ENCODE measurements at regions not wholly inside any gene's neighbourhood (a gene's known extent, or its start where the extent isn't known, plus 50 kb on each side); places are given as distances from the start of the nearest gene placed in this dataset.

DNA sequence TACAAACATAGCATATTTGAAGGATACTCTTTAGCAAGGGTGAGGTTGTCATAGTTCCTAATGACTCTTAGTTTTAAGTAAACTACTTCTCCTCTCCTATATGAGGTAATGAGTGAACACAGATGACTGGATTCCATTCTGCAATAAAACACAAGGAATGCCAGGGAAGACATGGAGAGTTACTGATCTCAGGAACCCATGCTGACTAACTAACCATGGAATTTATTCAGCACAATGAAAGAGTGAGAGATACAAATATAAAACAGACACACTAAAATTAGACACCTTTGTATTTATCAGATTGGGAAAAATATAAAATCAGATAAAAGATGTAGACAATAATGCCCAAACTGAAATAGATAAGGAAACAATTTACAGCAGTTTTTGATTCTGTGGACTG is 1525.9 kb upstream of the SLC10A2 start:
- H3K4me1 ChIP-seq (replicated peaks in 1 of 2), result no peaks in the 10 kb centered on the region
- H3K27ac ChIP-seq, result no peak overlapping the region
- H3K36me3 ChIP-seq (replicated peaks in 1 of 2), result no peaks in the 10 kb centered on the region
- intact Hi-C loops (cut with DNase I), result no loop called here
- no peak for DNase-seq
- TF ChIP-seq, protein P1, sequence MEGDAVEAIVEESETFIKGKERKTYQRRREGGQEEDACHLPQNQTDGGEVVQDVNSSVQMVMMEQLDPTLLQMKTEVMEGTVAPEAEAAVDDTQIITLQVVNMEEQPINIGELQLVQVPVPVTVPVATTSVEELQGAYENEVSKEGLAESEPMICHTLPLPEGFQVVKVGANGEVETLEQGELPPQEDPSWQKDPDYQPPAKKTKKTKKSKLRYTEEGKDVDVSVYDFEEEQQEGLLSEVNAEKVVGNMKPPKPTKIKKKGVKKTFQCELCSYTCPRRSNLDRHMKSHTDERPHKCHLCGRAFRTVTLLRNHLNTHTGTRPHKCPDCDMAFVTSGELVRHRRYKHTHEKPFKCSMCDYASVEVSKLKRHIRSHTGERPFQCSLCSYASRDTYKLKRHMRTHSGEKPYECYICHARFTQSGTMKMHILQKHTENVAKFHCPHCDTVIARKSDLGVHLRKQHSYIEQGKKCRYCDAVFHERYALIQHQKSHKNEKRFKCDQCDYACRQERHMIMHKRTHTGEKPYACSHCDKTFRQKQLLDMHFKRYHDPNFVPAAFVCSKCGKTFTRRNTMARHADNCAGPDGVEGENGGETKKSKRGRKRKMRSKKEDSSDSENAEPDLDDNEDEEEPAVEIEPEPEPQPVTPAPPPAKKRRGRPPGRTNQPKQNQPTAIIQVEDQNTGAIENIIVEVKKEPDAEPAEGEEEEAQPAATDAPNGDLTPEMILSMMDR (IDR thresholded peaks at IDR 0.05), result no peak
- no peak for TF ChIP-seq POLR2A (IDR thresholded peaks at IDR 0.05)
- no peak overlapping the region for H3K4me3 ChIP-seq
- H3K27me3 ChIP-seq, result no peaks in the 10 kb centered on the region
- no peaks in the 10 kb centered on the region for H3K9me3 ChIP-seq (replicated peaks in 1 of 3)

DNA sequence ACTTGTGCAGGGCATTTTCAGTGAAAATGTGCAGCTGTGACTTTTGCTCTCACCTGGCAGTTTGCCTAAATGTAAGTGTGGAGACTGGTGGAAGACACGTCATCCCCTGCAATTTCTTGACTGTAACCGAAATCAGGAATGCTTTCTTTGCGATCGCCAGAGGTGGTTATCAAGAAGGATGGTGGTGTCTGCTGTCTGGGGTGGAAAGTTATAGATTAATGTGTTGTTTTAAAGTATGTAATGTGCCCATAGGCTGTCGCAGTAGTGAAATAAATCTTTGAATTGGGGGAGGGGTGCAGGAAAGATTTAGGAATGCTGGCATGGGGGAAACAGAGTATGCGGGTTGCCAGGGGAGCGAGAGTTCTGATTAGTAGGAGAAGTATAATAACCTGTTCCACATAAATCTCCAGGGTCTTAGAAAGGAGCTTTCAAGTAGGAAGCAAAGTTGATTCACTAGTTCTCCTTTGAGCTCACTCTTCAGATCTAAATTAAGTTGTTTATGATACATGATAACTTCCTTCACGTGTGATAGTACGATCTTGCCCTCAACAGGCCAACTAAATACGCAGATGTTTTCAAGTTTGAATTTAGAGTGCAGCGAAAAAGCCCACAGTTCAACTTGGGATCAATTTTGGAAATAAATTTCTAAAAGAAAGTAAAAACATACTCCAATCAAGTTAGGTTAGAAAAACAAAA is 1520.0 kb upstream of the SLC10A2 start:
- TF ChIP-seq POLR2A (IDR thresholded peaks at IDR 0.05), result no peak
- TF ChIP-seq, protein P1 (IDR thresholded peaks at IDR 0.05), result no peak
- no peak overlapping the region for H3K27ac ChIP-seq
- WGBS, 4 donors, result 71 to 76% (median 74%) methylated on average over 11 of the region's 11 CpGs
- H3K4me3 ChIP-seq, result no peak overlapping the region
- H3K9me3 ChIP-seq (replicated peaks in 1 of 3), result no peaks in the 10 kb centered on the region
- intact Hi-C loops (cut with DNase I), result no loop called here
- DNase-seq, result no peak
- H3K27me3 ChIP-seq, result no peaks in the 10 kb centered on the region
- no peaks in the 10 kb centered on the region for H3K36me3 ChIP-seq (replicated peaks in 1 of 2)
- no peaks in the 10 kb centered on the region for H3K4me1 ChIP-seq (replicated peaks in 1 of 2)

DNA sequence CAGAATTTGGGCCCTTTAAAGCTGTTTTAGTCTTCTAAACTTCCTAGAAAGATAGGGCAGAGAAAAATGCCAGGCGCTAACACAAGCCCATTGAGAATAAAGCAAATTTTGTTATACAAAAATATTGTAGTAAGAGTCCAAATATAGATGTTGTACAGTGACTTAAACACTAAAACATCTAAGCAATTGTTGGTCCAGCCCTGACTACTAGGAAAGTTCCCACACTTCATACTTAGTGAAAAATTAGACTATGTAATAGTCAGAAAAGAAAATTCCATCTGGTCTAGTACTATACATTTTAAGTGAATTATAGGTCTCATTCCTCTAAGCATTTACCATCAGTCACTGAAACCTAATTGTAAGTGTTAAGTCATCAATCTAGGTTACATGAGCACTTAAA is 1518.3 kb upstream of the SLC10A2 start:
- no peaks in the 10 kb centered on the region for H3K36me3 ChIP-seq (replicated peaks in 1 of 2)
- H3K9me3 ChIP-seq (replicated peaks in 1 of 3), result no peaks in the 10 kb centered on the region
- WGBS, 4 donors, result 88 to 93% (median 89%) methylated on average over 1 of the region's 1 CpG
- intact Hi-C loops (cut with DNase I), result no loop called here
- no peak overlapping the region for H3K4me3 ChIP-seq
- no peak overlapping the region for H3K27ac ChIP-seq
- no peaks in the 10 kb centered on the region for H3K4me1 ChIP-seq (replicated peaks in 1 of 2)
- no peak for DNase-seq
- TF ChIP-seq, protein P1 (IDR thresholded peaks at IDR 0.05), result no peak
- TF ChIP-seq POLR2A (IDR thresholded peaks at IDR 0.05), result no peak
- H3K27me3 ChIP-seq, result no peaks in the 10 kb centered on the region

DNA sequence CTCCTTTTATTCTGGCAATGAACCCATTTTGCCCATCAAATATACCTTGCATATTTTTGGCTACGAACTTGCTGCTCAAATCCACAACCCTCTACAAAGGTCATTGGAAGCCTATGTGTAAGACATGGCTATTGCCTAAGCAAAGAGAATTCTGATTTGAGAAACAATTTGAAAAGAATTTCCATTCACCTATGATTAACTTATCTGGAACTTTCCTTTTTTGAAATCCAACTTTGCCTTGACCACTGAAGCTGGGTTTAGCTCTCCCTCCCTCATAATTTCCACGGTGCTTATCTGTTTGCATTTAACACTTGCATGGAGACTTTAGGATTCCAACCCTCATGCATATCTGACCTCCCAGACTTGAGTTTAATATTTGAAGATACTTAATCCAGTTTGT is 1514.7 kb upstream of the SLC10A2 start:
- Histone ChIP-seq H3K4me1 (replicated peaks in 1 of 2) (no peaks in the 10 kb centered on the region), H3K36me3 (replicated peaks in 1 of 2) (no peaks in the 10 kb centered on the region), H3K27me3 (no peaks in the 10 kb centered on the region), H3K27ac (no peak overlapping the region), H3K4me3 (no peak overlapping the region), H3K9me3 (replicated peaks in 1 of 3) (no peaks in the 10 kb centered on the region)
- no peak for DNase-seq
- intact Hi-C loops (cut with DNase I), result no loop called here
- WGBS, 4 donors, result 72 to 88% (median 85%) methylated on average over 2 of the region's 2 CpGs
- TF ChIP-seq, protein P1 (IDR thresholded peaks at IDR 0.05), result no peak
- no peak for TF ChIP-seq POLR2A (IDR thresholded peaks at IDR 0.05)
